KMS-11 (cell line): ENCODE measurements at regions not wholly inside any gene's neighbourhood (a gene's known extent, or its start where the extent isn't known, plus 50 kb on each side); places are given as distances from the start of the nearest gene placed in this dataset.

ENCODE experiments used
- H2AFZ ChIP-seq: fragments of 200-600 bp; sonication (generic); 2 replicates; pipeline ENCODE4 v1.6.1; 2016; ENCODE audit warnings: antibody characterized with exemption, mixed run types, low read depth
- H3K27ac ChIP-seq: fragments of 200-600 bp; sonication (generic); 2 replicates; pipeline ENCODE4 v1.6.1; 2016; ENCODE audit warnings: mild to moderate bottlenecking, mixed run types
- H3K27me3 ChIP-seq: fragments of 200-600 bp; sonication (generic); 2 replicates; pipeline ENCODE4 v1.6.1; 2017; ENCODE audit warnings: mild to moderate bottlenecking, low read depth, mixed run types, moderate library complexity; ENCODE audit not compliant: insufficient read depth
- H3K36me3 ChIP-seq: fragments of 200-600 bp; sonication (generic); 2 replicates; pipeline ENCODE4 v1.6.1; 2017; ENCODE audit warnings: mild to moderate bottlenecking, mixed run types; ENCODE audit not compliant: insufficient read depth
- H3K4me1 ChIP-seq: fragments of 200-600 bp; sonication (generic); 2 replicates; pipeline ENCODE4 v1.6.1; 2016; ENCODE audit warnings: mild to moderate bottlenecking, low read depth, mixed run types; ENCODE audit not compliant: poor library complexity, severe bottlenecking
- H3K4me2 ChIP-seq: fragments of 200-600 bp; sonication (generic); 2 replicates; pipeline ENCODE4 v1.7.0; 2016; ENCODE audit warnings: mild to moderate bottlenecking, mixed run types
- H3K4me3 ChIP-seq: fragments of 200-600 bp; sonication (generic); IDR thresholded peaks from 2 replicates; pipeline ENCODE4 v1.6.1; 2017; ENCODE audit warnings: low read depth, low read length, mixed read lengths; ENCODE audit not compliant: insufficient read depth
- H3K79me2 ChIP-seq: fragments of 200-600 bp; sonication (generic); 2 replicates; pipeline ENCODE4 v1.6.1; 2016; ENCODE audit warnings: low read depth, mixed run types; ENCODE audit not compliant: insufficient read depth
- H3K9ac ChIP-seq: fragments of 200-600 bp; sonication (generic); 2 replicates; pipeline ENCODE4 v1.6.1; 2016; ENCODE audit warnings: mild to moderate bottlenecking, mixed run types
- H4K20me1 ChIP-seq: fragments of 200-600 bp; sonication (generic); 2 replicates; pipeline ENCODE4 v1.6.1; 2016; ENCODE audit warnings: mild to moderate bottlenecking, mixed run types; ENCODE audit not compliant: insufficient read depth
- CTCF ChIP-seq: fragments of 200-600 bp; sonication (generic); conservative IDR thresholded peaks from 2 replicates; pipeline ENCODE4 v1.6.1; 2017; ENCODE audit warnings: low read depth, mild to moderate bottlenecking, antibody characterized with exemption, low read length, moderate library complexity, mixed read lengths

GRCh38 chr7:113460067-113460466 lies 341.7 kb upstream of the SMIM30 start:
- no peaks in the 10 kb centered on the region for H3K27me3 ChIP-seq
- no peak overlapping the region for H3K4me2 ChIP-seq
- no peak overlapping the region for H3K27ac ChIP-seq
- no peak overlapping the region for H2AFZ ChIP-seq
- TF ChIP-seq CTCF: no peak
- H3K79me2 ChIP-seq: no peaks in the 10 kb centered on the region
- H3K36me3 ChIP-seq: no peaks in the 10 kb centered on the region
- no peaks in the 10 kb centered on the region for H4K20me1 ChIP-seq
- H3K9ac ChIP-seq: no peak overlapping the region
- no peak overlapping the region for H3K4me3 ChIP-seq
- H3K4me1 ChIP-seq: no peaks in the 10 kb centered on the region

- no peaks in the 10 kb centered on the region for H3K27me3 ChIP-seq
- no peaks in the 10 kb centered on the region for H4K20me1 ChIP-seq
- no peaks in the 10 kb centered on the region for H3K79me2 ChIP-seq
- no peak overlapping the region for H2AFZ ChIP-seq
- H3K4me1 ChIP-seq: no peaks in the 10 kb centered on the region
- H3K4me3 ChIP-seq: no peak overlapping the region
- no peak overlapping the region for H3K27ac ChIP-seq
- H3K9ac ChIP-seq: no peak overlapping the region
- no peak overlapping the region for H3K4me2 ChIP-seq
- no peak for TF ChIP-seq CTCF
- no peaks in the 10 kb centered on the region for H3K36me3 ChIP-seq
These were observed 338.2 kb upstream of the SMIM30 start for GRCh38 chr7:113456533-113456932.

- H3K4me3 ChIP-seq: no peak overlapping the region
- no peaks in the 10 kb centered on the region for H4K20me1 ChIP-seq
- TF ChIP-seq CTCF: no peak
These were observed 336.3 kb upstream of the SMIM30 start for GRCh38 chr7:113454597-113455169.

GRCh38 chr7:113452245-113452644 lies 333.9 kb upstream of the SMIM30 start:
- H3K4me1 ChIP-seq: no peaks in the 10 kb centered on the region
- H3K4me3 ChIP-seq: no peak overlapping the region
- no peak for TF ChIP-seq CTCF
- no peak overlapping the region for H3K4me2 ChIP-seq
- no peak overlapping the region for H3K27ac ChIP-seq
- no peaks in the 10 kb centered on the region for H3K27me3 ChIP-seq
- no peaks in the 10 kb centered on the region for H4K20me1 ChIP-seq
- no peak overlapping the region for H2AFZ ChIP-seq
- H3K36me3 ChIP-seq: no peaks in the 10 kb centered on the region
- no peak overlapping the region for H3K9ac ChIP-seq
- H3K79me2 ChIP-seq: no peaks in the 10 kb centered on the region

More at GRCh38 chr7:113454597-113455169, 336.3 kb upstream of the SMIM30 start:
- Histone ChIP-seq H3K9ac (no peak overlapping the region), H3K4me2 (no peak overlapping the region), H3K27ac (no peak overlapping the region), H3K4me1 (no peaks in the 10 kb centered on the region), H3K36me3 (no peaks in the 10 kb centered on the region), H2AFZ (no peak overlapping the region), H3K79me2 (no peaks in the 10 kb centered on the region), H3K27me3 (no peaks in the 10 kb centered on the region)
